PC-9 (cell line): ENCODE measurements at regions not wholly inside any gene's neighbourhood (a gene's known extent, or its start where the extent isn't known, plus 50 kb on each side); places are given as distances from the start of the nearest gene placed in this dataset.

ENCODE experiments used
- BruUV-seq: library from RNA; stranded (reverse); fragments of 400-500 nt; replicated peaks from 2 replicates; lab custom pipeline; 2021; lab: Mats Ljungman, UMichigan
- CTCF ChIA-PET: fragments of 300-600 bp; sonication (Branson Sonifier 250); formaldehyde crosslinking; loops from one replicate; lab custom pipeline; 2022; ENCODE audit warnings: antibody characterized with exemption; lab: Charles Lee
- POLR2A ChIA-PET: fragments of 300-600 bp; sonication (Branson Sonifier 250); formaldehyde crosslinking; loops from one replicate; lab custom pipeline; 2022; ENCODE audit warnings: antibody characterized with exemption; ENCODE audit not compliant: unreplicated experiment; lab: Charles Lee
- DNase-seq, 2 experiments: peaks; one replicate each; pipeline versions ENCODE4 v3.0.0 to v3.0.0-alpha.2; 2015 to 2022; ENCODE audit warnings: mixed read lengths in 1 of 2
- H2AFZ ChIP-seq: fragments of 200-600 bp; sonication (generic); 2 replicates; pipeline ENCODE4 v1.8.1; 2017; ENCODE audit warnings: antibody characterized with exemption
- H3F3A ChIP-seq: fragments of 200-600 bp; sonication (generic); 2 replicates; pipeline ENCODE4 v1.8.1; 2017; ENCODE audit warnings: antibody characterized with exemption, mild to moderate bottlenecking, low read depth; ENCODE audit not compliant: insufficient read depth
- H3K27ac ChIP-seq: fragments of 200-600 bp; sonication (generic); 2 replicates; pipeline ENCODE4 v1.6.1; 2016; ENCODE audit warnings: mixed run types
- H3K27me3 ChIP-seq: fragments of 200-600 bp; sonication (generic); 2 replicates; pipeline ENCODE4 v1.6.1; 2016; ENCODE audit warnings: low read depth, mixed run types; ENCODE audit not compliant: insufficient read depth
- H3K36me3 ChIP-seq: fragments of 200-600 bp; sonication (generic); 2 replicates; pipeline ENCODE4 v1.6.1; 2016; ENCODE audit warnings: low read depth, mixed run types
- H3K4me1 ChIP-seq: fragments of 200-600 bp; sonication (generic); replicated peaks from 2 replicates; pipeline ENCODE4 v1.6.1; 2016; ENCODE audit warnings: mixed run types; ENCODE audit not compliant: insufficient read depth
- H3K4me2 ChIP-seq: fragments of 200-600 bp; sonication (generic); 2 replicates; pipeline ENCODE4 v1.6.1; 2017; ENCODE audit warnings: mixed run types
- H3K4me3 ChIP-seq: fragments of 200-600 bp; sonication (generic); 2 replicates; pipeline ENCODE4 v1.6.1; 2016; ENCODE audit warnings: mixed run types
- H3K79me2 ChIP-seq: fragments of 200-600 bp; sonication (generic); 2 replicates; pipeline ENCODE4 v1.6.1; 2017; ENCODE audit warnings: low read depth, mixed run types
- H3K9me2 ChIP-seq: fragments of 200-600 bp; sonication (generic); 2 replicates; pipeline ENCODE4 v1.8.1; 2017; ENCODE audit warnings: mild to moderate bottlenecking; ENCODE audit not compliant: insufficient read depth
- H3K9me3 ChIP-seq: fragments of 200-600 bp; sonication (generic); 2 replicates; pipeline ENCODE4 v1.8.1; 2016; ENCODE audit warnings: low read depth; ENCODE audit not compliant: insufficient read depth
- H4K20me1 ChIP-seq: fragments of 200-600 bp; sonication (generic); 2 replicates; pipeline ENCODE4 v1.8.1; 2017; ENCODE audit not compliant: insufficient read depth
- CTCF ChIP-seq: fragments of 200-600 bp; sonication (generic); conservative IDR thresholded peaks from 2 replicates; pipeline ENCODE4 v1.6.1; 2017; ENCODE audit warnings: mixed run types, antibody characterized with exemption, mild to moderate bottlenecking, moderate library complexity
- EZH2 ChIP-seq: fragments of 200-600 bp; sonication (generic); IDR thresholded peaks from 2 replicates; pipeline ENCODE4 v1.8.0; 2017; ENCODE audit warnings: antibody characterized with exemption, low read depth
- intact Hi-C: fragments of 100-400 bp; cut with micrococcal nuclease; formaldehyde crosslinking; loops from one replicate; pipeline ENCODE4 v1.10.0; 2022; ENCODE audit not compliant: unreplicated experiment

DNA sequence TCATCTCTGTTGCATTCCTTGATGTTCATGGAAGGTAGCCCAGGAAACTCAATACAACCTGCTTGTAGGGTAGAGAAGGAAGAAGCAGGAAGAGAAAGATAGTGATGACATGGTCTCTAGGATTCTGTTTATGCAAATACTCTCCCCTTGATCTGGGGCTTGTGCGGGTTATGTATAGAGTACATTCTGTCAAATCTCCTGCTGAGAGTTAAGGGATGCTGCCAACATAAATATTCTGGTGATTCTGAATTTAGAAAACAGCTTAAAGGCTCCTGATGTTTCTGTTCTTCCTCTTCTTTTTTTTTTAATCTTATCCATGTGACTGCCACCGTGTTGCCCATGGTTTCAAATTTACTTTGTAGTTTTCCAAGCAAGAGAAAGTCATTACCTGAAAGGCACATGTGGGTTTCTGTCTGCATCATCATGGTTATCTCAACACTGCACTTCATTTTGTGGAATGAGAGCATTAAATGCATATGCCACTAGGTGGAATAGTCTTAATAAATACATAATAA, 150.6 kb downstream of the RPS12 start:
- CTCF ChIA-PET: no interaction called here
- H3K4me1 ChIP-seq: peaks cover 29% of the 10 kb centered on the region
- H2AFZ ChIP-seq: no peak overlapping the region
- TF ChIP-seq EZH2 (no peak), CTCF (0 out of 2 replicates have a peak, but pooled peaks have one; percentile 25)
- H4K20me1 ChIP-seq: no peaks in the 10 kb centered on the region
- H3K36me3 ChIP-seq: no peaks in the 10 kb centered on the region
- H3F3A ChIP-seq: 0 out of 2 replicates have a peak, but pooled peaks cover 3% of the 10 kb centered on the region
- H3K4me2 ChIP-seq: no peak overlapping the region
- intact Hi-C loops: loop anchor here (5.0 kb wide), 3 partner anchors 222 to 298 kb away; partner anchors contain the start of gene EYA4
- no peaks in the 10 kb centered on the region for H3K79me2 ChIP-seq
- no peak overlapping the region for H3K27ac ChIP-seq
- H3K4me3 ChIP-seq: no peak overlapping the region
- H3K9me2 ChIP-seq: no peaks in the 10 kb centered on the region
- no peaks in the 10 kb centered on the region for H3K27me3 ChIP-seq
- no TSS peak for BruUV-seq
- no peak for DNase-seq
- no peaks in the 10 kb centered on the region for H3K9me3 ChIP-seq
- POLR2A ChIA-PET: no interaction called here

DNA sequence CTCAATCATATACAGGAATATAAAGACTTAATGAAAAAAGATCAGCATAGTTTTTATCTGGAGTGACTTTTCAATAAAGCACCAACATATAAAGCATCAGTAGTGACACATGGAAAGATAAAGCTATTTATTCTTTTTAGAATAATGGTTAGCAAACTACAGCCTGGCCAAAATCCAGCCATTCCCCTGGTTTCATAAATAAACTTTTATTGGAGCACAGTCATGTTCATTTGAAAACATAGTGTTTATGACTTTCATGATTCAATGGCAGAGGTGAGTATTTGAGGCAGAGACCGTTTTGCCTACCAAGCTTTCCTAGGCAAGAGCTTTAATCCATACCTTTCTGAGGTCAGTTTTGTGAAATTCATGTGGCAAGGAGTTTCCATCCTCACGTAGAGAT, 153.5 kb downstream of the RPS12 start:
- no peaks in the 10 kb centered on the region for H3K9me3 ChIP-seq
- DNase-seq: no peak
- intact Hi-C loops: no loop called here
- H2AFZ ChIP-seq: no peak overlapping the region
- H3K4me1 ChIP-seq: peaks cover 23% of the 10 kb centered on the region
- 0 out of 2 replicates have a peak, but pooled peaks cover 3% of the 10 kb centered on the region for H3F3A ChIP-seq
- H3K9me2 ChIP-seq: no peaks in the 10 kb centered on the region
- ChIA-PET CTCF (no interaction called here), POLR2A (interaction anchor here (0.6 kb wide), 1 partner anchor 407 kb away, joined by 4 read pairs; no protein-coding TSS in a partner anchor)
- no peaks in the 10 kb centered on the region for H3K36me3 ChIP-seq
- H4K20me1 ChIP-seq: no peaks in the 10 kb centered on the region
- H3K27me3 ChIP-seq: no peaks in the 10 kb centered on the region
- TF ChIP-seq EZH2 (no peak), CTCF (no peak)
- no peak overlapping the region for H3K4me3 ChIP-seq
- H3K79me2 ChIP-seq: no peaks in the 10 kb centered on the region
- no peak overlapping the region for H3K4me2 ChIP-seq
- no TSS peak for BruUV-seq
- H3K27ac ChIP-seq: no peak overlapping the region

- Histone ChIP-seq H4K20me1 (no peaks in the 10 kb centered on the region), H3F3A (0 out of 2 replicates have a peak, but pooled peaks cover 3% of the 10 kb centered on the region), H3K36me3 (no peaks in the 10 kb centered on the region), H3K4me1 (peaks cover 23% of the 10 kb centered on the region), H3K9me2 (no peaks in the 10 kb centered on the region), H3K27ac (no peak overlapping the region), H3K4me2 (no peak overlapping the region), H2AFZ (no peak overlapping the region), H3K4me3 (no peak overlapping the region), H3K9me3 (no peaks in the 10 kb centered on the region), H3K27me3 (no peaks in the 10 kb centered on the region), H3K79me2 (no peaks in the 10 kb centered on the region)
- ChIA-PET POLR2A (interaction anchor here (0.6 kb wide), 1 partner anchor 407 kb away, joined by 4 read pairs; no protein-coding TSS in a partner anchor), CTCF (no interaction called here)
- no TSS peak for BruUV-seq
- no peak for TF ChIP-seq CTCF
- TF ChIP-seq EZH2: no peak
- intact Hi-C loops: no loop called here
- no peak for DNase-seq
Measured at GRCh38 chr6:132968419-132968950, 154.1 kb downstream of the RPS12 start.
